PFSK-1 (cell line): ENCODE measurements at regions not wholly inside any gene's neighbourhood (a gene's known extent, or its start where the extent isn't known, plus 50 kb on each side); places are given as distances from the start of the nearest gene placed in this dataset.

Source experiments
- POLR2AphosphoS5 ChIP-seq: IDR thresholded peaks from 2 replicates; pipeline ENCODE4 v1.6.1; 2012; ENCODE audit warnings: low read depth, mild to moderate bottlenecking, control low read depth, low read length, moderate library complexity
- REST ChIP-seq, 2 experiments: IDR thresholded peaks; 2 replicates each; pipeline versions ENCODE4 v1.6.1 to v1.8.0; 2011 to 2012; ENCODE audit warnings: low read depth in 2 of 2, low read length in 2 of 2, control low read depth in 1 of 2, inconsistent platforms in 1 of 2, mild to moderate bottlenecking in 1 of 2, moderate library complexity in 1 of 2; ENCODE audit not compliant: insufficient read depth in 1 of 2
- SIN3A ChIP-seq: IDR thresholded peaks from 2 replicates; pipeline ENCODE4 v1.6.1; 2012; ENCODE audit warnings: mild to moderate bottlenecking, low read length, moderate library complexity, borderline replicate concordance; ENCODE audit not compliant: insufficient read depth

- TF ChIP-seq REST (IDR thresholded peaks at IDR 0.05; ENCODE audit: insufficient read depth in 1 of 2, low read depth in 2 of 2, low read length in 2 of 2) (no peak), SIN3A (no peak), POLR2AphosphoS5 (no peak)
Measured at GRCh38 chrX:20969565-20969964, 404.7 kb upstream of the CNKSR2 start.
